Tibial nerve (tissue), 4 donors: ENCODE measurements at regions not wholly inside any gene's neighbourhood (a gene's known extent, or its start where the extent isn't known, plus 50 kb on each side); places are given as distances from the start of the nearest gene placed in this dataset.

ENCODE experiments used
- DNase-seq, 2 donors: peaks; one replicate each; pipeline ENCODE4 v3.0.0-alpha.2; 2019; ENCODE audit warnings: low spot score in 2 of 2
- H3K27ac ChIP-seq, 4 donors: fragments of 200-600 bp; sonication (generic) in 3 of 4; one replicate each; pipeline ENCODE4 v1.5.1; 2017 to 2019; ENCODE audit warnings: mild to moderate bottlenecking in 1 of 4
- H3K27me3 ChIP-seq, 2 donors: fragments of 200-600 bp; sonication (generic) in 1 of 2; one replicate each; pipeline versions ENCODE4 v1.5.1 to v1.6.0; 2017 to 2019
- H3K36me3 ChIP-seq, 3 donors: fragments of 200-600 bp; sonication (generic); one replicate each; pipeline ENCODE4 v1.5.1; 2018 to 2019
- H3K4me1 ChIP-seq, 4 donors: fragments of 200-600 bp; sonication (generic) in 3 of 4; one replicate each; pipeline ENCODE4 v1.5.1; 2017 to 2019
- H3K4me3 ChIP-seq, 4 donors: fragments of 200-600 bp; sonication (generic) in 3 of 4; one replicate each; pipeline ENCODE4 v1.5.1; 2017 to 2019; ENCODE audit warnings: mild to moderate bottlenecking in 1 of 4, moderate library complexity in 1 of 4
- H3K9me3 ChIP-seq, 4 donors: fragments of 200-600 bp; sonication (generic) in 3 of 4; one replicate each; pipeline ENCODE4 v1.5.1; 2017 to 2019
- EP300 ChIP-seq, 2 donors: sonication (generic); formaldehyde crosslinking; IDR thresholded peaks; one replicate each; pipeline ENCODE4 v1.6.1; 2017; ENCODE audit warnings: antibody characterized with exemption in 2 of 2, mild to moderate bottlenecking in 1 of 2
- POLR2A ChIP-seq, 2 donors: fragments of 450-650 bp; IDR thresholded peaks; one replicate each; pipeline ENCODE4 v1.6.1; 2017; ENCODE audit warnings: antibody characterized with exemption in 2 of 2, mild to moderate bottlenecking in 2 of 2, moderate library complexity in 2 of 2
- WGBS, 2 donors: methylation state at CpG; one replicate each; pipeline ENCODE4 v1.1.5; 2018; 5-methylcytosine and 5-hydroxymethylcytosine counted together
- TF ChIP-seq, protein P1 (sequence below), 5 experiments: fragments of 200-600 bp in 3 of 5; fragments of 450-650 bp in 2 of 5; sonication (generic) in 3 of 5; IDR thresholded peaks; one replicate each; pipeline ENCODE4 v1.5.1; 2016 to 2019; ENCODE audit warnings: antibody characterized with exemption in 5 of 5, mild to moderate bottlenecking in 3 of 5, moderate library complexity in 2 of 5

DNA sequence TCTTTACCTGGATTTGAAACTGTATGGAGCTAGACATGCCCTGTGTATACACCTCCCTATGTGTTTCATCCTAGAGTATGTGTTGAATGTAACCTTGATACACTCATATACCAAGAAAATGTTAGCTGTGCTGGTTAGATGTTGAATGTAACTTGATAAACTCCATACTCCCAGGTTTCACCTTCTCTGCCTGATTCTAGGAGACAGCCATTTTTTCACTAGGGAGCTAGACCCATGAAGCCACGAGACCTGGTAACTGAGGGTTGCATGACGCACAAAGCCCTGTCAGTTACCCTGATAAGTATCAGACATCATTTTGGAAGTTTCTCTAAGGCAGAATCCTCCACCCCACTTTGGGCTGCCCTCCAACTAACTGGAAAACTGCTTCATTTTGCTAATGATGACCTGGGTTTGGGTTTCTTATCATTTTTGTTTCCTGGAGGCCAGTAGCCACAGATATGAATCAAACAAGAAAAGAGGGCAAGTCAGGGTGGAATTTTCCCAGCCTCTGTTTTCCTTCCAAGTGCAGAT, 478.5 kb upstream of the KIF2A start:
- DNase-seq: no peak
- WGBS, 2 donors: 72 to 74% methylated on average over 2 of the region's 2 CpGs
- H3K27ac ChIP-seq: no peak overlapping the region
- no peaks in the 10 kb centered on the region for H3K36me3 ChIP-seq
- no peaks in the 10 kb centered on the region for H3K9me3 ChIP-seq
- H3K4me1 ChIP-seq: no peaks in the 10 kb centered on the region
- no peak overlapping the region for H3K4me3 ChIP-seq
- TF ChIP-seq, protein P1, sequence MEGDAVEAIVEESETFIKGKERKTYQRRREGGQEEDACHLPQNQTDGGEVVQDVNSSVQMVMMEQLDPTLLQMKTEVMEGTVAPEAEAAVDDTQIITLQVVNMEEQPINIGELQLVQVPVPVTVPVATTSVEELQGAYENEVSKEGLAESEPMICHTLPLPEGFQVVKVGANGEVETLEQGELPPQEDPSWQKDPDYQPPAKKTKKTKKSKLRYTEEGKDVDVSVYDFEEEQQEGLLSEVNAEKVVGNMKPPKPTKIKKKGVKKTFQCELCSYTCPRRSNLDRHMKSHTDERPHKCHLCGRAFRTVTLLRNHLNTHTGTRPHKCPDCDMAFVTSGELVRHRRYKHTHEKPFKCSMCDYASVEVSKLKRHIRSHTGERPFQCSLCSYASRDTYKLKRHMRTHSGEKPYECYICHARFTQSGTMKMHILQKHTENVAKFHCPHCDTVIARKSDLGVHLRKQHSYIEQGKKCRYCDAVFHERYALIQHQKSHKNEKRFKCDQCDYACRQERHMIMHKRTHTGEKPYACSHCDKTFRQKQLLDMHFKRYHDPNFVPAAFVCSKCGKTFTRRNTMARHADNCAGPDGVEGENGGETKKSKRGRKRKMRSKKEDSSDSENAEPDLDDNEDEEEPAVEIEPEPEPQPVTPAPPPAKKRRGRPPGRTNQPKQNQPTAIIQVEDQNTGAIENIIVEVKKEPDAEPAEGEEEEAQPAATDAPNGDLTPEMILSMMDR (IDR thresholded peaks at IDR 0.05): no peak
- TF ChIP-seq POLR2A (IDR thresholded peaks at IDR 0.05) (no peak), EP300 (IDR thresholded peaks at IDR 0.05) (no peak)
- H3K27me3 ChIP-seq: no peaks in the 10 kb centered on the region

DNA sequence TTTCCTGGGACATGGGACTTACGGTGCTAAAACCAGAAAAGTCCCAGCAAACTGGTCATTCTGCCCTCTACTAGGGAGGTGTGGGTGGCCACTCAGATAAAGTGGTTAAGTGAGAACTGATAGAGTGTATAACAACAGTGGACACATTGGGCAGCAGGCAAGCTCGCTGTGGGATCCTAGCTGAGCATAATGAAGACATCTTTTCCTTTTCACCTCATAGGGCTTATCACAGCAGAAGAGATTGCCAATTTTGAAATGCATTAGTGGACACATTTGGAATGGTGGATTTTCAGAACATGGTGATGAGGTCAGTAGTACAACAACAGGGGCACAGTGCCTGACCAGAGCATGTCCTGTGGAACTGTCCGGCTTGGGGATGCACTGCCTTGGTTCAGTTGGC, 477.1 kb upstream of the KIF2A start:
- DNase-seq: no peak
- no peaks in the 10 kb centered on the region for H3K9me3 ChIP-seq
- 87 to 89% methylated on average over 3 of the region's 3 CpGs for WGBS, 2 donors
- H3K4me1 ChIP-seq: no peaks in the 10 kb centered on the region
- TF ChIP-seq POLR2A (IDR thresholded peaks at IDR 0.05): no peak
- TF ChIP-seq EP300 (IDR thresholded peaks at IDR 0.05): no peak
- TF ChIP-seq, protein P1 (IDR thresholded peaks at IDR 0.05): no peak
- H3K4me3 ChIP-seq: no peak overlapping the region
- H3K36me3 ChIP-seq: no peaks in the 10 kb centered on the region
- no peaks in the 10 kb centered on the region for H3K27me3 ChIP-seq
- no peak overlapping the region for H3K27ac ChIP-seq

DNA sequence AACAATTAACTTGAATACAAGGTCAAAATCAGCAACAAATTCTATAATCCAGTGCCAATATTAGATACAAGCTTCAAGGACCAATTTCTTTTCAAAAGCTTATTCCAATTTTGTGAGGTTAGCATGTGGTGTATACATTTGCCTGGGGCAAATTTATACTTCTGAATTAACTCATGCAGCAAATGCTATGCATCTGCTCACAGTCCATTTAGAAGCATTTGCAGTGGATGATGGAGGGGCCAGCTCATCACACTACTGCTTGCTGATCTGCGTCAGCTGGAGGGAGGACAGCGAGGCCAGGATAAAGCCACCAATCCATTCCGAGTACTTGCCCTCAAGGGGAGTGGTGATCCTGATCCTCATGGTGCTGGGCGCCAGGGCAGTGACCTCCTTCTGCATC, 474.3 kb upstream of the KIF2A start:
- DNase-seq: no peak
- no peaks in the 10 kb centered on the region for H3K9me3 ChIP-seq
- no peaks in the 10 kb centered on the region for H3K4me1 ChIP-seq
- no peak overlapping the region for H3K4me3 ChIP-seq
- no peaks in the 10 kb centered on the region for H3K36me3 ChIP-seq
- no peak overlapping the region for H3K27ac ChIP-seq
- 91 to 94% methylated on average over 4 of the region's 4 CpGs for WGBS, 2 donors
- TF ChIP-seq, protein P1 (IDR thresholded peaks at IDR 0.05): no peak
- H3K27me3 ChIP-seq: no peaks in the 10 kb centered on the region

GRCh38 chr5:61837788-61838187, 468.2 kb upstream of the KIF2A start:
- DNase-seq: no peak
- H3K4me3 ChIP-seq: no peak overlapping the region
- H3K27me3 ChIP-seq: no peaks in the 10 kb centered on the region
- H3K36me3 ChIP-seq: no peaks in the 10 kb centered on the region
- TF ChIP-seq EP300 (IDR thresholded peaks at IDR 0.05): no peak
- TF ChIP-seq, protein P1 (IDR thresholded peaks at IDR 0.05): no peak
- no peak for TF ChIP-seq POLR2A (IDR thresholded peaks at IDR 0.05)
- no peaks in the 10 kb centered on the region for H3K9me3 ChIP-seq
- H3K27ac ChIP-seq: no peak overlapping the region
- no peaks in the 10 kb centered on the region for H3K4me1 ChIP-seq

- Histone ChIP-seq H3K27ac (no peak overlapping the region), H3K4me1 (no peaks in the 10 kb centered on the region), H3K27me3 (no peaks in the 10 kb centered on the region), H3K4me3 (no peak overlapping the region), H3K9me3 (no peaks in the 10 kb centered on the region), H3K36me3 (no peaks in the 10 kb centered on the region)
- 66 to 69% methylated on average over 3 of the region's 3 CpGs for WGBS, 2 donors
- no peak for DNase-seq
- TF ChIP-seq POLR2A (IDR thresholded peaks at IDR 0.05) (no peak), EP300 (IDR thresholded peaks at IDR 0.05) (no peak)
- TF ChIP-seq, protein P1 (IDR thresholded peaks at IDR 0.05): no peak
Observed at GRCh38 chr5:61840361-61840760, 465.6 kb upstream of the KIF2A start.
